ENCODE measurements at regions not wholly inside any gene's neighbourhood (a gene's known extent, or its start where the extent isn't known, plus 50 kb on each side); places are given as distances from the start of the nearest gene placed in this dataset.

GRCh38 chr10:71138166-71138830 is 74.1 kb upstream of the UNC5B start:
- no peak for TF ChIP-seq POLR2AphosphoS5 (IDR thresholded peaks at IDR 0.05; ENCODE audit: low read depth, low read length)
- no peak for TF ChIP-seq TAF1 (IDR thresholded peaks at IDR 0.05; ENCODE audit: borderline replicate concordance, insufficient read depth, low read length)

All from PFSK-1 (cell line).